ENCODE measurements at regions not wholly inside any gene's neighbourhood (a gene's known extent, or its start where the extent isn't known, plus 50 kb on each side); places are given as distances from the start of the nearest gene placed in this dataset.

DNA sequence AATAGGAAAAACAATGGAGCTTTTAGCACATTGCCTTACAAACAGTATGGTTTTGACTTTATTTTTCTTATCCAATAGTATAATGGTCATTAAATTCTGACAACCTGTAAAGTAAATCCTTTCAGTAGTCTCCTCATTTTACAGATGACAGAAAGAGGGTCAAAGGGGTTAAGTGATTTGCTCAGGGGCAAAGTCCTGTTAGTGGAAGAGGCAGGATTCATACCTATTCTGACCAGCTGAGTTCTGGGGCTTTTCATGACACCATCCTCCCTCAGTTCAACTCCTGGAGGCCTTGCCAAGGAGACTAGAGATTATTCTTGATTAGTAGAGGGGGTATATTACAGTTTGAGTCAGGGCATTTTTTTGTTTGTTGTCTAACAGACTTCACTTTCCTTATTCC lies 278.7 kb upstream of the DUSP10 start:
- TF ChIP-seq POLR2AphosphoS5 (IDR thresholded peaks at IDR 0.05) = no peak
- TF ChIP-seq POLR2A (IDR thresholded peaks at IDR 0.05) = no peak
- TF ChIP-seq CTCF (IDR thresholded peaks at IDR 0.05) = no peak

Data from prostate gland (tissue), 2 donors.